Cardiac muscle cell (in vitro differentiated cells and primary cell): ENCODE measurements at regions not wholly inside any gene's neighbourhood (a gene's known extent, or its start where the extent isn't known, plus 50 kb on each side); places are given as distances from the start of the nearest gene placed in this dataset.
A peak's percentile ranks its signal among the peaks of the same experiment; 100 is the strongest.
"Not testable (repeated sequence)": the region's sequence is repeated elsewhere in the genome, so short reads cannot be mapped to it uniquely, and the experiment has no call there.

Experiments
- DNase-seq, 2 donors: peaks; one replicate each; pipeline versions ENCODE4 v3.0.0 to v3.0.0-alpha.2; 2010 to 2017; ENCODE audit warnings: low read depth in 1 of 2, low spot score in 1 of 2
- H3K27ac ChIP-seq: fragments of 200-600 bp; sonication (generic); 2 replicates; pipeline ENCODE4 v1.5.1; 2016
- H3K27me3 ChIP-seq: fragments of 200-600 bp; sonication (generic); 2 replicates; pipeline ENCODE4 v1.6.0; 2016; ENCODE audit warnings: control low read depth
- H3K36me3 ChIP-seq: fragments of 200-600 bp; sonication (generic); 2 replicates; pipeline ENCODE4 v1.5.1; 2016; ENCODE audit warnings: control low read depth
- H3K4me1 ChIP-seq: fragments of 200-600 bp; sonication (generic); 2 replicates; pipeline ENCODE4 v1.8.1; 2017; ENCODE audit warnings: low read depth, mild to moderate bottlenecking, mixed run types
- H3K4me3 ChIP-seq: fragments of 200-600 bp; sonication (generic); 2 replicates; pipeline ENCODE4 v1.5.1; 2016; ENCODE audit warnings: mild to moderate bottlenecking
- H3K9me3 ChIP-seq: fragments of 200-600 bp; sonication (generic); 2 replicates; pipeline ENCODE4 v1.5.1; 2017; ENCODE audit warnings: low read depth, mild to moderate bottlenecking, control low read depth
- TF ChIP-seq, protein P1 (sequence below): IDR thresholded peaks from 2 replicates; pipeline ENCODE4 v1.5.1; 2012; ENCODE audit warnings: low read depth, mild to moderate bottlenecking, low read length

GRCh38 chr9:36499174-36499890 lies 73.4 kb upstream of the MELK start:
- Histone ChIP-seq H3K27ac (no peak overlapping the region), H3K4me1 (peaks cover 23% of the 10 kb centered on the region), H3K4me3 (no peak overlapping the region), H3K36me3 (no peaks in the 10 kb centered on the region), H3K27me3 (no peaks in the 10 kb centered on the region), H3K9me3 (no peaks in the 10 kb centered on the region)
- peak in 1 of 2 donors; percentile 34 for DNase-seq
- TF ChIP-seq, protein P1, sequence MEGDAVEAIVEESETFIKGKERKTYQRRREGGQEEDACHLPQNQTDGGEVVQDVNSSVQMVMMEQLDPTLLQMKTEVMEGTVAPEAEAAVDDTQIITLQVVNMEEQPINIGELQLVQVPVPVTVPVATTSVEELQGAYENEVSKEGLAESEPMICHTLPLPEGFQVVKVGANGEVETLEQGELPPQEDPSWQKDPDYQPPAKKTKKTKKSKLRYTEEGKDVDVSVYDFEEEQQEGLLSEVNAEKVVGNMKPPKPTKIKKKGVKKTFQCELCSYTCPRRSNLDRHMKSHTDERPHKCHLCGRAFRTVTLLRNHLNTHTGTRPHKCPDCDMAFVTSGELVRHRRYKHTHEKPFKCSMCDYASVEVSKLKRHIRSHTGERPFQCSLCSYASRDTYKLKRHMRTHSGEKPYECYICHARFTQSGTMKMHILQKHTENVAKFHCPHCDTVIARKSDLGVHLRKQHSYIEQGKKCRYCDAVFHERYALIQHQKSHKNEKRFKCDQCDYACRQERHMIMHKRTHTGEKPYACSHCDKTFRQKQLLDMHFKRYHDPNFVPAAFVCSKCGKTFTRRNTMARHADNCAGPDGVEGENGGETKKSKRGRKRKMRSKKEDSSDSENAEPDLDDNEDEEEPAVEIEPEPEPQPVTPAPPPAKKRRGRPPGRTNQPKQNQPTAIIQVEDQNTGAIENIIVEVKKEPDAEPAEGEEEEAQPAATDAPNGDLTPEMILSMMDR: no peak

DNA sequence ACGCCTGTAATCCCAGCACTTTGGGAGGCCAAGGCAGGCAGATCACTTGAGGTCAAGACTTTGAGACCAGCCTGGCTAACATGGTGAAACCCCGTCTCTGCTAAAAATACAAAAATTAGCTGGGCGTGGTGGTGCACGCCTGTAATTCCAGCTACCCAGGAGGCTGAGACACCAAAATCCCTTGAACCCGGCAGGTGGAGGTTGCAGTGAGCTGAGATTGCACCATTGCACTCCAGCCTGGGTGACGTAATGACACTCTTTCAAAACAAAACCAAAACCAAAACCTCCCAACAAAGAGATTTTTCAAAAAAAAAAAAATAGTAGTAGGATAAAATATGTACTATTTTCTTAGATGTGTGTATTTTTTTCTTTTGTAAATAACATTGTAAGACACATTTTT lies 79.1 kb upstream of the MELK start:
- H3K4me3 ChIP-seq, H3K27ac ChIP-seq, H3K4me1 ChIP-seq, H3K36me3 ChIP-seq, DNase-seq, H3K9me3 ChIP-seq, H3K27me3 ChIP-seq: not testable (repeated sequence)

DNA sequence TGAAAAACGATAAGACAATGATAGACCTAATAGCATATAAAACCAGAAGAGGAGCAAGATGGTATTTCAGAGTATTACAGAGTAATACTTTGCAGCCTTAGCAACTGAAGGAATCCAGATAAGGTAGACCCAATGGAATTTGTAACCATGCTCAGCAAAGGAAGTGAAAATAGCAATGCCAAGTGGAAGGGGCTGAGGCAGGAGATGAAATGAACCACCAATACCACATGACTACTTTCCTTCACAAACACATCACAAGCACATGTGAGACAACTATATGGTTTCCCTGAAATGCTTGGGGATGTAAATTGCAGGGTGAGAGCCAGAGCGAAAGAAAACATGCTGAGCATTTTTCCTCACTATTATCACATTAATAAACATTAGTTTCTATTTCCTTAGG lies 79.8 kb upstream of the MELK start:
- TF ChIP-seq, protein P1: no peak

GRCh38 chr9:36489453-36489852 lies 83.2 kb upstream of the MELK start:
- no peaks in the 10 kb centered on the region for H3K9me3 ChIP-seq
- peaks cover 19% of the 10 kb centered on the region for H3K4me1 ChIP-seq
- no peaks in the 10 kb centered on the region for H3K27me3 ChIP-seq
- H3K36me3 ChIP-seq: no peaks in the 10 kb centered on the region
- H3K27ac ChIP-seq: no peak overlapping the region
- TF ChIP-seq, protein P1: no peak
- DNase-seq: no peak
- H3K4me3 ChIP-seq: no peak overlapping the region

More for the DNA sequence above, 79.8 kb upstream of the MELK start:
- H3K4me1 ChIP-seq: peaks cover 11% of the 10 kb centered on the region
- no peaks in the 10 kb centered on the region for H3K27me3 ChIP-seq
- H3K27ac ChIP-seq: no peak overlapping the region
- no peaks in the 10 kb centered on the region for H3K9me3 ChIP-seq
- H3K36me3 ChIP-seq: no peaks in the 10 kb centered on the region
- no peak overlapping the region for H3K4me3 ChIP-seq
- DNase-seq: peak in 1 of 2 donors; percentile 45

GRCh38 chr9:36488389-36488756 lies 84.3 kb upstream of the MELK start:
- H3K27ac ChIP-seq: peak overlapping the region; percentile 86
- TF ChIP-seq, protein P1: no peak
- peak overlapping the region; percentile 20 for H3K4me3 ChIP-seq
- H3K9me3 ChIP-seq: no peaks in the 10 kb centered on the region
- DNase-seq: no peak
- H3K36me3 ChIP-seq: no peaks in the 10 kb centered on the region
- H3K4me1 ChIP-seq: peaks cover 19% of the 10 kb centered on the region
- H3K27me3 ChIP-seq: no peaks in the 10 kb centered on the region

DNA sequence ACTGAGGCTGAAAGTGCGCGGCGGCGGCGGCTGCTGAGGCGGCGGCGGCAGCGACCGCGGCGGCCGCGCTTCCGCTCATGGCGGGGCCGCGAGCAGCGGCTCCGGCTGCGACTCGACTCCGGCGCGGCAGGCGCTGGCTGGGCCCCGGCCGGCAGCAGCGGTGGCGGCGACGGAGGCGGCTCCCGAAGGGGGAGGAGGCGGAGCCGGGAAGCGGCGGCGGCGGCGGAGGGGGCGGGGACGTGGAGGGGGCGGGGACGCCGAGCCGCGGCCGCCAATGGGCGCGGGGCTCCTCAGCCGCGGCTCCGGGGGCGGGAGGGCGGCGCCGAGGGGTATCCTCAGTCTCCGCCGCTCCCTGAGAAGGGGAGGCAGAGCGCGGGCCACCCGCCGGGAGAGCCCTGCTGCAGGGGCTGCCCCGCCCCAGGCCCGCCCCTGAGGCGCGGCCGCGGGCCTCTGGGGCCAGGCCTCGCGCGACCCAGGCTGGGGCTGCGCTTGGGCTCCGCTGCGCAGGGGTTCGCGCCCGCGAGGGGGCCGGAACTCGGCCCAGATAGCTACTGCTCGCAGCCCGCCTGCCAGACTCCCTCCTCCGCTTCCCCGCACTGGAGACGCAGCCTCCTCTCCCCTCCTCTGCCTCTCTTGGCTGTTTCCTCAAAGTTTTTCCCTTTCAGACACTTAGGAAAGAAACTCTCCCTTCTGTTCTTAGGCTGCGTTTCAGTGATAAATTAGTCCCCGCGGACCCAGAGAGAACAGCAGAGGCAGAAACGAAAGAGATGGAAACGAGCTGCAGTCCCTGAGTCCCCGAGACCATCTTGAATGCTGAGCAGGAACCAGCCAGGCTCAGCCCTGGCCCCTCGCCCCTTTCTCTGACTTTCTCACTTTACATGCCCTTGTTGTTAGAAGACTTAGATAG lies 85.0 kb upstream of the MELK start:
- no peaks in the 10 kb centered on the region for H3K9me3 ChIP-seq
- H3K27me3 ChIP-seq: no peaks in the 10 kb centered on the region
- H3K36me3 ChIP-seq: no peaks in the 10 kb centered on the region
- peak; percentile 97 to 98 for DNase-seq
- peaks cover 19% of the 10 kb centered on the region for H3K4me1 ChIP-seq
- H3K4me3 ChIP-seq: peak overlapping the region; percentile 84
- TF ChIP-seq, protein P1: no peak
- peak overlapping the region; percentile 88 for H3K27ac ChIP-seq
